IMR-90 (cell line): ENCODE measurements at regions not wholly inside any gene's neighbourhood (a gene's known extent, or its start where the extent isn't known, plus 50 kb on each side); places are given as distances from the start of the nearest gene placed in this dataset.

ENCODE experiments used
- ATAC-seq: fragments of 200-7000 bp; cut with Tn5 transposase; 2 replicates; pipeline ENCODE4 v1.9.1; 2020; ENCODE audit warnings: low read depth, mild to moderate bottlenecking, moderate library complexity
- BruUV-seq: library from RNA; stranded (reverse); fragments of 400-500 nt; replicated peaks from 2 replicates; lab custom pipeline; 2021; lab: Mats Ljungman, UMichigan
- CTCF ChIA-PET: fragments of 300-600 bp; formaldehyde crosslinking; extraction: SDS; loops from one replicate; lab custom pipeline; 2021; ENCODE audit warnings: antibody characterized with exemption; lab: Yijun Ruan, JAX
- POLR2A ChIA-PET: fragments of 300-600 bp; sonication (Branson Sonifier 250); formaldehyde crosslinking; loops from one replicate; lab custom pipeline; 2022; ENCODE audit warnings: antibody characterized with exemption; ENCODE audit not compliant: unreplicated experiment; lab: Charles Lee
- DNase-seq: peaks from one replicate; pipeline ENCODE4 v3.0.0; 2013
- H2AFZ ChIP-seq: replicated peaks from 2 replicates; pipeline ENCODE3; 2013; ENCODE audit warnings: low read length, mild to moderate bottlenecking; ENCODE audit not compliant: poor library complexity
- H2AK5ac ChIP-seq: 2 replicates; pipeline ENCODE4 v1.6.1; 2013; ENCODE audit warnings: low read depth, low read length, inconsistent platforms
- H2AK9ac ChIP-seq: replicated peaks from 2 replicates; pipeline ENCODE3; 2013; ENCODE audit warnings: mild to moderate bottlenecking, low read depth, low read length, moderate library complexity; ENCODE audit not compliant: poor library complexity
- H2BK120ac ChIP-seq: 2 replicates; pipeline ENCODE4 v1.6.1; 2013; ENCODE audit warnings: low read depth, low read length, inconsistent platforms
- H2BK15ac ChIP-seq: 3 replicates; pipeline ENCODE4 v1.6.1; 2013; ENCODE audit warnings: low read depth, low read length, inconsistent platforms
- H2BK20ac ChIP-seq: 2 replicates; pipeline ENCODE4 v1.6.1; 2013; ENCODE audit warnings: low read depth, mild to moderate bottlenecking, inconsistent platforms, low read length, moderate library complexity
- H2BK5ac ChIP-seq: 2 replicates; pipeline ENCODE4 v1.6.1; 2013; ENCODE audit warnings: mild to moderate bottlenecking, low read depth, low read length, inconsistent platforms; ENCODE audit not compliant: poor library complexity, severe bottlenecking
- H3K14ac ChIP-seq: replicated peaks from 2 replicates; pipeline ENCODE4 v1.6.1; 2013; ENCODE audit warnings: low read depth, low read length, inconsistent platforms
- H3K18ac ChIP-seq: 2 replicates; pipeline ENCODE4 v1.6.1; 2013; ENCODE audit warnings: low read depth, low read length, control low read depth
- H3K23ac ChIP-seq: 2 replicates; pipeline ENCODE4 v1.6.1; 2013; ENCODE audit warnings: low read depth, low read length, inconsistent platforms
- H3K27ac ChIP-seq: 2 replicates; pipeline ENCODE4 v1.5.1; 2013; ENCODE audit warnings: mild to moderate bottlenecking, control low read depth, low read length; ENCODE audit not compliant: insufficient read depth
- H3K27me3 ChIP-seq: 2 replicates; pipeline ENCODE4 v1.6.1; 2013; ENCODE audit warnings: low read length; ENCODE audit not compliant: control insufficient read depth, insufficient read depth
- H3K36me3 ChIP-seq: 2 replicates; pipeline ENCODE4 v1.6.1; 2013; ENCODE audit warnings: low read length, mixed read lengths; ENCODE audit not compliant: control insufficient read depth, insufficient read depth
- H3K4ac ChIP-seq: 2 replicates; pipeline ENCODE4 v1.6.1; 2013; ENCODE audit warnings: low read depth, low read length, inconsistent platforms
- H3K4me1 ChIP-seq: 2 replicates; pipeline ENCODE4 v1.6.1; 2013; ENCODE audit warnings: low read length, mixed read lengths; ENCODE audit not compliant: control insufficient read depth, insufficient read depth
- H3K4me2 ChIP-seq: 2 replicates; pipeline ENCODE4 v1.6.1; 2013; ENCODE audit warnings: low read depth, mild to moderate bottlenecking, control low read depth, low read length, moderate library complexity
- H3K4me3 ChIP-seq: 2 replicates; pipeline ENCODE4 v1.5.1; 2013; ENCODE audit warnings: low read depth, mild to moderate bottlenecking, control low read depth, low read length, moderate library complexity; ENCODE audit not compliant: insufficient read depth
- H3K56ac ChIP-seq: 2 replicates; pipeline ENCODE4 v1.6.1; 2013; ENCODE audit warnings: low read length, inconsistent platforms; ENCODE audit not compliant: insufficient read depth; ENCODE audit errors: extremely low read depth
- H3K79me1 ChIP-seq, 2 experiments: 2 replicates each; pipeline ENCODE4 v1.6.1; 2013; ENCODE audit warnings: low read length in 2 of 2, inconsistent platforms in 1 of 2, low read depth in 1 of 2
- H3K9ac ChIP-seq: 2 replicates; pipeline ENCODE4 v1.6.1; 2013; ENCODE audit warnings: low read depth, low read length, control low read depth
- H3K9me1 ChIP-seq: 2 replicates; pipeline ENCODE4 v1.6.1; 2013; ENCODE audit warnings: low read length, inconsistent platforms; ENCODE audit not compliant: insufficient read depth
- H3K9me3 ChIP-seq: 2 replicates; pipeline ENCODE4 v1.6.1; 2013; ENCODE audit warnings: low read length; ENCODE audit not compliant: control insufficient read depth, insufficient read depth
- H4K20me1 ChIP-seq: 2 replicates; pipeline ENCODE4 v1.6.1; 2013; ENCODE audit warnings: low read length, inconsistent platforms; ENCODE audit not compliant: insufficient read depth
- H4K5ac ChIP-seq: 2 replicates; pipeline ENCODE4 v1.6.1; 2013; ENCODE audit warnings: mild to moderate bottlenecking, low read depth, low read length, control low read depth
- H4K8ac ChIP-seq, 2 experiments: 2 replicates each; pipeline ENCODE4 v1.6.1; 2013; ENCODE audit warnings: low read depth in 2 of 2, low read length in 2 of 2, control low read depth in 1 of 2, inconsistent platforms in 1 of 2
- H4K91ac ChIP-seq: 2 replicates; pipeline ENCODE4 v1.6.1; 2013; ENCODE audit warnings: low read depth, low read length, inconsistent platforms; ENCODE audit not compliant: insufficient read depth
- BHLHE40 ChIP-seq: fragments of 150-350 bp; IDR thresholded peaks from 2 replicates; pipeline ENCODE4 v1.6.1; 2016; ENCODE audit warnings: mild to moderate bottlenecking, low read depth, low read length
- CHD1 ChIP-seq: IDR thresholded peaks from 2 replicates; pipeline ENCODE4 v1.6.1; 2012; ENCODE audit warnings: low read depth, low read length, improper control_type of control experiment
- FOS ChIP-seq: fragments of 150-350 bp; IDR thresholded peaks from 2 replicates; pipeline ENCODE4 v1.6.1; 2016; ENCODE audit warnings: low read depth, low read length
- MAFK ChIP-seq: IDR thresholded peaks from 2 replicates; pipeline ENCODE4 v1.6.1; 2012; ENCODE audit warnings: low read depth, low read length, improper control_type of control experiment
- MAZ ChIP-seq: IDR thresholded peaks from 2 replicates; pipeline ENCODE4 v1.6.1; 2012; ENCODE audit warnings: low read depth, mild to moderate bottlenecking, low read length, improper control_type of control experiment, moderate library complexity, borderline replicate concordance
- POLR2A ChIP-seq: IDR thresholded peaks from 2 replicates; pipeline ENCODE4 v1.6.1; 2012; ENCODE audit warnings: mild to moderate bottlenecking, low read depth, low read length
- RCOR1 ChIP-seq: IDR thresholded peaks from 2 replicates; pipeline ENCODE4 v1.6.1; 2012; ENCODE audit warnings: mild to moderate bottlenecking, low read length, improper control_type of control experiment; ENCODE audit not compliant: insufficient replicate concordance
- SMC3 ChIP-seq: fragments of 150-350 bp; IDR thresholded peaks from 2 replicates; pipeline ENCODE4 v1.6.1; 2016; ENCODE audit warnings: low read depth, mild to moderate bottlenecking, antibody characterized with exemption, low read length, moderate library complexity
- WGBS, 2 experiments: methylation state at CpG; one replicate each; pipeline versions ENCODE4 v1.1.5 to v1.1.7; 2013; ENCODE audit warnings: missing lambda C conversion rate in 2 of 2; ENCODE audit not compliant: insufficient read length in 1 of 2; ENCODE audit errors: extremely low coverage in 2 of 2; 5-methylcytosine and 5-hydroxymethylcytosine counted together
- dilution Hi-C: fragments of 300-500 bp; cut with HindIII; formaldehyde crosslinking; loops from one replicate; pipeline ENCODE4 v1.14.3; 2018; ENCODE audit warnings: low sequenced_read_pairs; ENCODE audit not compliant: unreplicated experiment
- in situ Hi-C: fragments of 300-500 bp; cut with MboI; formaldehyde crosslinking; loops from 3 replicates; pipeline ENCODE4 v1.14.3; 2019; ENCODE audit warnings: low sequenced_read_pairs, inconsistent platforms, mixed read lengths
- intact Hi-C: fragments of 100-400 bp; cut with micrococcal nuclease; formaldehyde crosslinking; loops from 2 replicates; pipeline ENCODE4 v1.10.0; 2022
- TF ChIP-seq, protein P1 (sequence below): fragments of 150-350 bp; IDR thresholded peaks from 2 replicates; pipeline ENCODE4 v1.6.1; 2017; ENCODE audit warnings: mild to moderate bottlenecking, antibody characterized with exemption, low read length, low read depth
- TF ChIP-seq, protein P2 (sequence below): conservative IDR thresholded peaks from 2 replicates; pipeline ENCODE4 v1.5.1; 2012; ENCODE audit warnings: mild to moderate bottlenecking, low read depth, low read length, improper control_type of control experiment

DNA sequence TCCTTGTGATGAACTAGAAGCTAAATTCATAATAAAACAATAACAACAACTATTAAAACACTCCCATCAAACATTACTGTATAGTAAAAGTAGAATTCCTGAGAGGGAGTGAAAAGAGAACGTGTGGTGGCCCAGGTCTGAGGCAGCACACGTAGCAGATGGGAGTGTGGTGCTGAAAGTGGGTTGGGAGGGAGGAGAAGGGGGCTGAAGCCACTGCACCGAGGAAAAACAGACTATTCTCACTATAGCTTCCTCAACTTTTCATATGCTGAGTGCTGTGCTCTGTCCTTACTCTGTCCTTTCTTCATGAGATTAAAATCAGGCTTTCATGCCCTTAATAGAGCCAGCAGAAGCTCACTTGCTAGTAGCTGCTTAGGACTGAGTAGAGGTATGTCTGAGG is 170.9 kb downstream of the PCSK1 start:
- ChIA-PET POLR2A (no interaction called here), CTCF (interaction anchor here (0.6 to 1.0 kb wide), 2 partner anchors 56 to 140 kb away, joined by 3 read pairs; no protein-coding TSS in a partner anchor)
- Histone ChIP-seq H3K4me1 (peaks cover 16% of the 10 kb centered on the region), H3K36me3 (no peaks in the 10 kb centered on the region), H3K9me1 (peaks cover 3% of the 10 kb centered on the region; the same call in 1 of the 2 replicates), H4K20me1 (no peaks in the 10 kb centered on the region), H4K91ac (no peak overlapping the region; the same call in 1 of the 2 replicates), H3K18ac (peak overlapping the region; percentile 87; the same call in 1 of the 2 replicates), H3K9ac (no peak overlapping the region), H3K27me3 (no peaks in the 10 kb centered on the region), H2AFZ (no peak overlapping the region), H2BK15ac (peak overlapping the region; percentile 65; the same call in 1 of the 3 replicates), H2BK5ac (no peak overlapping the region), H3K4me2 (no peak overlapping the region), H3K4ac (peak overlapping the region; percentile 18; the same call in 1 of the 2 replicates), H3K4me3 (no peak overlapping the region), H2BK20ac (peak overlapping the region; percentile 38; the same call in 1 of the 2 replicates), H3K23ac (no peak overlapping the region), H3K14ac (no peak overlapping the region), H2AK9ac (no peak overlapping the region), H4K5ac (no peak overlapping the region), H4K8ac (no peak overlapping the region), H3K9me3 (peaks cover 4% of the 10 kb centered on the region), H2BK120ac (peak overlapping the region; percentile 20; the same call in 1 of the 2 replicates), H3K27ac (no peak overlapping the region), H3K56ac (no peak overlapping the region), H3K79me1 (peaks cover 0 to 7% of the 10 kb centered on the region in 2 experiments; a peak in 2 of 4 replicates), H2AK5ac (peak overlapping the region; percentile 9; the same call in 1 of the 2 replicates)
- dilution Hi-C loops (no loop called here), intact Hi-C loops (no loop called here), in situ Hi-C loops (no loop called here)
- WGBS, 2 experiments, result no CpG with 5 or more reads among the region's 3 CpGs
- no peak for ATAC-seq
- no peak for DNase-seq
- no TSS peak for BruUV-seq
- TF ChIP-seq, protein P1, sequence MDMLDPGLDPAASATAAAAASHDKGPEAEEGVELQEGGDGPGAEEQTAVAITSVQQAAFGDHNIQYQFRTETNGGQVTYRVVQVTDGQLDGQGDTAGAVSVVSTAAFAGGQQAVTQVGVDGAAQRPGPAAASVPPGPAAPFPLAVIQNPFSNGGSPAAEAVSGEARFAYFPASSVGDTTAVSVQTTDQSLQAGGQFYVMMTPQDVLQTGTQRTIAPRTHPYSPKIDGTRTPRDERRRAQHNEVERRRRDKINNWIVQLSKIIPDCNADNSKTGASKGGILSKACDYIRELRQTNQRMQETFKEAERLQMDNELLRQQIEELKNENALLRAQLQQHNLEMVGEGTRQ, result no peak
- no peak for TF ChIP-seq CHD1
- TF ChIP-seq FOS, result no peak
- no peak for TF ChIP-seq SMC3
- no peak for TF ChIP-seq BHLHE40
- TF ChIP-seq, protein P2, sequence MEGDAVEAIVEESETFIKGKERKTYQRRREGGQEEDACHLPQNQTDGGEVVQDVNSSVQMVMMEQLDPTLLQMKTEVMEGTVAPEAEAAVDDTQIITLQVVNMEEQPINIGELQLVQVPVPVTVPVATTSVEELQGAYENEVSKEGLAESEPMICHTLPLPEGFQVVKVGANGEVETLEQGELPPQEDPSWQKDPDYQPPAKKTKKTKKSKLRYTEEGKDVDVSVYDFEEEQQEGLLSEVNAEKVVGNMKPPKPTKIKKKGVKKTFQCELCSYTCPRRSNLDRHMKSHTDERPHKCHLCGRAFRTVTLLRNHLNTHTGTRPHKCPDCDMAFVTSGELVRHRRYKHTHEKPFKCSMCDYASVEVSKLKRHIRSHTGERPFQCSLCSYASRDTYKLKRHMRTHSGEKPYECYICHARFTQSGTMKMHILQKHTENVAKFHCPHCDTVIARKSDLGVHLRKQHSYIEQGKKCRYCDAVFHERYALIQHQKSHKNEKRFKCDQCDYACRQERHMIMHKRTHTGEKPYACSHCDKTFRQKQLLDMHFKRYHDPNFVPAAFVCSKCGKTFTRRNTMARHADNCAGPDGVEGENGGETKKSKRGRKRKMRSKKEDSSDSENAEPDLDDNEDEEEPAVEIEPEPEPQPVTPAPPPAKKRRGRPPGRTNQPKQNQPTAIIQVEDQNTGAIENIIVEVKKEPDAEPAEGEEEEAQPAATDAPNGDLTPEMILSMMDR, result no peak
- TF ChIP-seq MAFK, result no peak
- no peak for TF ChIP-seq POLR2A
- TF ChIP-seq MAZ, result no peak
- TF ChIP-seq RCOR1, result no peak
